GM20000 (cell line): ENCODE measurements at regions not wholly inside any gene's neighbourhood (a gene's known extent, or its start where the extent isn't known, plus 50 kb on each side); places are given as distances from the start of the nearest gene placed in this dataset.

Source experiments
- DNase-seq: peaks from one replicate; pipeline ENCODE4 v3.0.0; 2012; ENCODE audit warnings: low spot score
- CTCF ChIP-seq: IDR thresholded peaks from 2 replicates; pipeline ENCODE4 v1.5.1; 2012; ENCODE audit warnings: mild to moderate bottlenecking, control low read depth; ENCODE audit errors: extremely low read depth, missing control alignments

GRCh38 chr19:29290853-29291252 lies 77.9 kb upstream of the UQCRFS1 start:
- no peak for TF ChIP-seq CTCF
- no peak for DNase-seq

- no peak for TF ChIP-seq CTCF
- DNase-seq = no peak
These were observed 79.2 kb upstream of the UQCRFS1 start for GRCh38 chr19:29292153-29292552.

- TF ChIP-seq CTCF = no peak
- DNase-seq = no peak
These were observed 79.6 kb upstream of the UQCRFS1 start for GRCh38 chr19:29292562-29292961.

GRCh38 chr19:29293292-29293691 lies 80.3 kb upstream of the UQCRFS1 start:
- no peak for DNase-seq
- no peak for TF ChIP-seq CTCF

GRCh38 chr19:29293736-29294342 lies 80.9 kb upstream of the UQCRFS1 start:
- DNase-seq = no peak
- no peak for TF ChIP-seq CTCF

GRCh38 chr19:29294343-29294811 lies 81.4 kb upstream of the UQCRFS1 start:
- DNase-seq = no peak
- TF ChIP-seq CTCF = no peak

- no peak for TF ChIP-seq CTCF
These were observed 82.3 kb upstream of the UQCRFS1 start for GRCh38 chr19:29295285-29295684.

More at GRCh38 chr19:29295285-29295684, 82.3 kb upstream of the UQCRFS1 start:
- no peak for DNase-seq
